HG02642 (cell line): ENCODE measurements at regions not wholly inside any gene's neighbourhood (a gene's known extent, or its start where the extent isn't known, plus 50 kb on each side); places are given as distances from the start of the nearest gene placed in this dataset.

Experiments used
- ATAC-seq: cut with Tn5 transposase; IDR thresholded peaks from one replicate; pipeline ENCODE4 v1.9.1; 2021; ENCODE audit warnings: mild to moderate bottlenecking; ENCODE audit not compliant: unreplicated experiment, poor library complexity

- ATAC-seq, result no peak
Observed at GRCh38 chr2:35081622-35082015, 1274.0 kb upstream of the CRIM1 start.

GRCh38 chr2:35081001-35081621 lies 1274.5 kb upstream of the CRIM1 start:
- no peak for ATAC-seq

- ATAC-seq, result no peak
Observed at GRCh38 chr2:35080231-35080910, 1275.2 kb upstream of the CRIM1 start.

- no peak for ATAC-seq
Observed at GRCh38 chr2:35067420-35067819, 1288.2 kb upstream of the CRIM1 start.

GRCh38 chr2:35063836-35064235 lies 1291.7 kb upstream of the CRIM1 start:
- no peak for ATAC-seq

DNA sequence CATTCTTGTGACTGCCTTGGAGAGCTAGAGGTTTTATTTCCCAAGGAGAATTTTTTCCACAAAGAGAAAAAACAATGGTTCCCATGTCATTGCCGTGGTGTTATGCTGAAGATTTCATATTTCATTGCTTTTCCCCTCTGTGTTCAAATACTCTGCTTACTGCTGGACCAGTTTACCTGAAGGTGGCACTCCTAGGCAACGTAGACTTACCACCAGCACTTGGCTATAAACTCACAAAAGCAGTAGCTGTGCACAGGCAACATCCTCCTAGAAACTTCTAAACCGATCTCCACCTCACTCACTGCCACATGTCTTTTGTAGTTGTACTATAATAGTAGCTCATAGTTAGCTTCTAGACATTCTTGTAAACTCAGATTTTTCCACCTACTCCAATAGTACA lies 1319.7 kb upstream of the CRIM1 start:
- ATAC-seq, result no peak

DNA sequence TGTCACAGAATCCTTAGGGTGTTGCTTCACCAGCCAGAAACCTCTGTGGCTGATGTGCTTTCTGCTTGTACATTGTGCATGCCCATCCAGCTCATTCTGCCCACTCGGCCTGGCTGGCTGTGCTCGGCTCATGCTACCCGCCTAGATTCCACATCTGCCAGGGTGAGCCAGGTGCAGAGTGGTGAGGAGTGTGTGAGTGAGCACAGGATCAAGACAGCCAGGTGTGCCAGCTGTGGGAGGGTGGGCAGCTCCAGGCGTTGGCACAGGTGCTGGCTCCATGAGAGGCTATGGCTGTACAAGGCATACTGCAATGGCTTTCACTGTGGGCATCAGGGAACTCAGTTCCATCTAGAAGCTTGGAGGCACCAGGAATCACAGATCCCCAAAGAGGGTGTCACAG lies 1321.8 kb upstream of the CRIM1 start:
- no peak for ATAC-seq

GRCh38 chr2:35023545-35023944 lies 1332.0 kb upstream of the CRIM1 start:
- no peak for ATAC-seq

DNA sequence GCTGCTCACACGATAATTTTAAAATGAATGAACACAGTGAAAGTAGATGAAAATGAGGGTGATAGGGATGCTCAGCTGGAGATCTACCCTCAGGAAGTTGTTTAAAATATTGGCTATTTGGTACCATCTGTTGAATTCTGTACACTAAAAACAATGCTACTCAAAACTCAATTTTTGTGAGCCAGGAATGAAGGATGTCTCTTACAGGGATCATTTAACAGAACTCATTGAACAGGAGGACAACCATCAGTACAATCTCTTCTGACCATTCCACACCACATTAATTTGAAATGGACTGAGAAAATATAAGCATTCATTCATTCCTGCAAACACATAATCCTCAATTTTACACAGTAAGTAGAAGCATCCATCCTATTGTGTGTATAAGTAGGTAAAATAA lies 1355.1 kb upstream of the CRIM1 start:
- ATAC-seq, result no peak

GRCh38 chr2:34998741-34999140 lies 1356.8 kb upstream of the CRIM1 start:
- ATAC-seq, result no peak

DNA sequence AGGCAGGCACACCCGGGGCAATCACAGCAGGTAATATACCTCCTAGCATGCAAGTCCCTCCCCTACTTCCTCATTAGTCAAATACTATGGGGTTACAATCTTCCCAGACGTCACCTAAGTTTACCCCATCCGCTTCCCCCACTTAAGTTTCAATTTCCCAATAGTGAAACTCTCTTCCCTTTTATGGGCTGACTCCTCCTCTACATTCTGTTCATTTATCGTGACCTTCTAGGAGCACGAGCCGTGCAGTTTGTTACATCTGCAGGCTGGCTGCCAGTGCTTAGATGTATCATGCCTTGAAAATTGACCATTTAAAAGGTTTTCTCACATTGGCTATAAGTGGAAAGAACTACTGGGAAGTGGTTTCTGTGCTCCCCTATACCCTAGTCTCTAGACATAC lies 1357.8 kb upstream of the CRIM1 start:
- ATAC-seq, result no peak

- ATAC-seq, result no peak
Observed at GRCh38 chr2:34995196-34995595, 1360.4 kb upstream of the CRIM1 start.

- ATAC-seq, result no peak
Observed at GRCh38 chr2:34991508-34992274, 1363.9 kb upstream of the CRIM1 start.

DNA sequence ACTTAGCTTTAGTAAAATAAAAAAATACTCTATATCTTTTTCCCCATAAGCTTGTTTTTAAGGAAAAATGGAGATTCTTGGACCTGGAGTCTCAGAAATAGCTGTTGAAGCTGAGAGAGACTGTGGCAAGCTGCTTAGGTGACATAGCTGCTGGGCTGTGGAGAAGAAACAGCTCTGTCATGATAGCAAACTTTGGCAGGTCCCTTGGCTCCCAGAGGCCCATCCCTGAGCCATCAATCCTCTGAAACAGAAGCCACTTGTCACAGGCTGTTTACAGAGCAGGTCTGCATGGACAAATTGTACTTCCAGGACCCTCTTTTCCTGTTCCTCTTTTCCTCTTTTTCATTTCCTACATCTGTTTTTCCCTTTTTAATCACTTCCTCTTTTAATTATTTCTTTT lies 1370.1 kb upstream of the CRIM1 start:
- ATAC-seq, result no peak

GRCh38 chr2:34980689-34981088 lies 1374.9 kb upstream of the CRIM1 start:
- ATAC-seq, result no peak

DNA sequence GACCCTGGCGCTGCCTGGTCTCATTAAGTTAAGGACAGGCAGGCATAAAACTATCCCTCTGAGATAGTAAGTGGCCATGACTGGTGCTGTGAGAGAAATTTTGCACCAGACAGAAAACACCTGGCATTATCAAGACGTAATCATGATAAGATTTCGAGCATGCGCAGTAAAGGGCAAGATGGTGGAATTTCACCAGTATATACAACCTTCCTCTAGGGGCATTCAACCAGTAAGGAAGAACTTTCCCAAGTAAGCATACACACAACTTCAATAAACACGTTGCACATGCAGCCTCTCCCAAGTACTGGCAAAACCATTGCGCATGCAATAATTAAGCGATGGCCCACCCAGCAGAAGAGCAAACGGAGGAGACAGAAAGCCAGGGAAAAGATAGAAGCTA lies 1376.4 kb upstream of the CRIM1 start:
- no peak for ATAC-seq

- no peak for ATAC-seq
Observed at GRCh38 chr2:34961822-34962221, 1362.7 kb upstream of the FAM98A start.

DNA sequence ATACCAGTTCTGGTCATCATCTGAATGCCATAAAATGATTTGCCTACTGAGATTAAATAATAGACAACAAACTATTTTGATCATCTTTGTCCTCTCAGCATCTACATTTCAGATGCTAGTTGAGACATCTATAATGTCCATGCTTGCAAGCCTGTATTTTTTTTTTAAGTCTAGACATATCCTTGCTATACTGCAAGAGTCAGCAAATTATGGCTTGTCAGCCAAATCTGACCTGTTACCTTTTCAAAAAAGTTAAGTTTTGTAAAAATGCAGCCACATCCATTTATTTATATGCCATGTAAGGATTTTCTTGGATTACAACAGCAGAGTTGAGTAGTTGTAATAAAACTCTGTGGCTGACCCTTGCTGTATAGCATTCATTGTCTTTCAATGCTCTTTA lies 1355.7 kb upstream of the FAM98A start:
- no peak for ATAC-seq

- no peak for ATAC-seq
Observed at GRCh38 chr2:34950797-34951196, 1351.7 kb upstream of the FAM98A start.

DNA sequence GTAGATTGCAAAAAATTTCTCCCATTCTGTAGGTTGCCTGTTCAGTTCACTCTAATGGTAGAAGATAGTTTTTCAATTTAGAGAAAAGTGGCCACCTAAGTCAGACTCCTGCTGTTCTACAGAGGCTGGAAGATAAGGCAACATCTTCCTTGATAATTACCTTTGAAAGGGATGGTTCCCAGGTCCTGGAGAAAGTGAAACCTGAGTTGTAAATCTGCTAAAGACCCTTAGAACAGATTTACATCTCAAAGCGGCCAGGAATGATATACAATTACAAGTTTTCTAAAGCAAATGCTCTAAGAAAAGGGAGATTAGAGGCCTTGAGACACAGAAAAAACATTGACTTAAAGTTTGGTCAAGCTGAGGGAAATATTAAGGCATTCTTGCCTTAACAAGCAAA lies 1350.2 kb upstream of the FAM98A start:
- no peak for ATAC-seq

GRCh38 chr2:34936089-34936488 lies 1337.0 kb upstream of the FAM98A start:
- ATAC-seq, result no peak

GRCh38 chr2:34912084-34912483 lies 1313.0 kb upstream of the FAM98A start:
- ATAC-seq, result peak; percentile 93
